Hepatocyte (in vitro differentiated cells): ENCODE measurements at regions not wholly inside any gene's neighbourhood (a gene's known extent, or its start where the extent isn't known, plus 50 kb on each side); places are given as distances from the start of the nearest gene placed in this dataset.
A peak's percentile ranks its signal among the peaks of the same experiment; 100 is the strongest.

Experiments used
- DNase-seq: peaks from one replicate; pipeline ENCODE4 v3.0.0-alpha.2; 2016; ENCODE audit warnings: low spot score
- H2AFZ ChIP-seq: fragments of 200-600 bp; sonication (generic); 2 replicates; pipeline ENCODE4 v1.6.0; 2016; ENCODE audit warnings: antibody characterized with exemption, mild to moderate bottlenecking
- H3K27ac ChIP-seq: fragments of 200-600 bp; sonication (generic); 2 replicates; pipeline ENCODE4 v1.5.1; 2016; ENCODE audit warnings: mild to moderate bottlenecking
- H3K27me3 ChIP-seq: fragments of 200-600 bp; sonication (generic); 2 replicates; pipeline ENCODE4 v1.6.1; 2016
- H3K36me3 ChIP-seq: fragments of 200-600 bp; sonication (generic); replicated peaks from 2 replicates; pipeline ENCODE4 v1.5.1; 2016; ENCODE audit warnings: low read depth; ENCODE audit not compliant: insufficient read depth
- H3K4me1 ChIP-seq: fragments of 200-600 bp; sonication (generic); 2 replicates; pipeline ENCODE4 v1.5.1; 2016; ENCODE audit warnings: mild to moderate bottlenecking, moderate library complexity; ENCODE audit not compliant: insufficient read depth
- H3K4me2 ChIP-seq: fragments of 200-600 bp; sonication (generic); 2 replicates; pipeline ENCODE4 v1.6.0; 2016
- H3K4me3 ChIP-seq: fragments of 200-600 bp; sonication (generic); 2 replicates; pipeline ENCODE4 v1.5.1; 2016; ENCODE audit warnings: mild to moderate bottlenecking
- H3K79me2 ChIP-seq: fragments of 200-600 bp; sonication (generic); 2 replicates; pipeline ENCODE4 v1.6.0; 2017; ENCODE audit warnings: mild to moderate bottlenecking
- H3K9me2 ChIP-seq: fragments of 200-600 bp; sonication (generic); replicated peaks from 2 replicates; pipeline ENCODE4 v1.6.0; 2017; ENCODE audit warnings: mild to moderate bottlenecking; ENCODE audit not compliant: insufficient read depth
- H3K9me3 ChIP-seq: fragments of 200-600 bp; sonication (generic); 2 replicates; pipeline ENCODE4 v1.5.1; 2016; ENCODE audit warnings: low read depth, mild to moderate bottlenecking
- H4K20me1 ChIP-seq: fragments of 200-600 bp; sonication (generic); 2 replicates; pipeline ENCODE4 v1.6.0; 2016; ENCODE audit warnings: mild to moderate bottlenecking; ENCODE audit not compliant: insufficient read depth, poor library complexity, severe bottlenecking
- CTCF ChIP-seq: fragments of 200-600 bp; sonication (generic); IDR thresholded peaks from 2 replicates; pipeline ENCODE4 v1.5.1; 2016; ENCODE audit warnings: antibody characterized with exemption, mild to moderate bottlenecking; ENCODE audit not compliant: poor library complexity
- EZH2 ChIP-seq: fragments of 200-600 bp; sonication (generic); IDR thresholded peaks from 2 replicates; pipeline ENCODE4 v1.6.1; 2016; ENCODE audit warnings: antibody characterized with exemption, mild to moderate bottlenecking, borderline replicate concordance
- EZH2phosphoT487 ChIP-seq: fragments of 200-600 bp; sonication (generic); IDR thresholded peaks from one replicate; pipeline ENCODE4 v1.6.1; 2018; ENCODE audit warnings: antibody characterized with exemption, mild to moderate bottlenecking, low read depth, moderate library complexity; ENCODE audit not compliant: unreplicated experiment, severe bottlenecking
- WGBS: methylation state at CpG from one replicate; pipeline ENCODE4 v1.1.6; 2016; ENCODE audit warnings: low lambda C conversion rate; ENCODE audit errors: missing lambda C conversion rate; 5-methylcytosine and 5-hydroxymethylcytosine counted together

- Histone ChIP-seq H3K27me3 (no peaks in the 10 kb centered on the region), H3K79me2 (peaks cover 71% of the 10 kb centered on the region), H3K4me2 (peak overlapping the region; percentile 75), H3K9me3 (no peaks in the 10 kb centered on the region), H3K4me3 (peak overlapping the region; percentile 20), H3K9me2 (no peaks in the 10 kb centered on the region), H3K27ac (peak overlapping the region; percentile 99), H4K20me1 (no peaks in the 10 kb centered on the region), H3K36me3 (no peaks in the 10 kb centered on the region), H3K4me1 (peaks cover 79% of the 10 kb centered on the region), H2AFZ (no peak overlapping the region)
- TF ChIP-seq CTCF (no peak), EZH2phosphoT487 (no peak), EZH2 (no peak)
- WGBS = 79% methylated on average over 30 of the region's 30 CpGs
- no peak for DNase-seq
These were observed 179.9 kb downstream of the SEC14L1 start for GRCh38 chr17:77320485-77321256.

GRCh38 chr17:77321649-77322513, 181.1 kb downstream of the SEC14L1 start:
- no peak overlapping the region for H3K4me3 ChIP-seq
- 84% methylated on average over 35 of the region's 35 CpGs for WGBS
- TF ChIP-seq EZH2 = no peak
- no peak for TF ChIP-seq EZH2phosphoT487
- TF ChIP-seq CTCF = no peak
- H2AFZ ChIP-seq = no peak overlapping the region
- DNase-seq = no peak
- peaks cover 76% of the 10 kb centered on the region for H3K79me2 ChIP-seq
- no peaks in the 10 kb centered on the region for H3K36me3 ChIP-seq
- H3K9me3 ChIP-seq = no peaks in the 10 kb centered on the region
- H3K9me2 ChIP-seq = no peaks in the 10 kb centered on the region
- H3K4me2 ChIP-seq = peak overlapping the region; percentile 71
- H3K4me1 ChIP-seq = peaks cover 78% of the 10 kb centered on the region
- H4K20me1 ChIP-seq = no peaks in the 10 kb centered on the region
- H3K27me3 ChIP-seq = no peaks in the 10 kb centered on the region
- H3K27ac ChIP-seq = peak overlapping the region; percentile 97

- 55% methylated on average over 32 of the region's 32 CpGs for WGBS
- peaks cover 87% of the 10 kb centered on the region for H3K4me1 ChIP-seq
- peaks cover 76% of the 10 kb centered on the region for H3K79me2 ChIP-seq
These were observed 182.0 kb downstream of the SEC14L1 start for GRCh38 chr17:77322514-77323412.

More at GRCh38 chr17:77322514-77323412, 182.0 kb downstream of the SEC14L1 start:
- TF ChIP-seq EZH2 = no peak
- no peak for TF ChIP-seq EZH2phosphoT487
- TF ChIP-seq CTCF = no peak
- H3K36me3 ChIP-seq = no peaks in the 10 kb centered on the region
- peak overlapping the region; percentile 71 for H3K4me2 ChIP-seq
- DNase-seq = peak; percentile 95
- no peaks in the 10 kb centered on the region for H4K20me1 ChIP-seq
- H3K27me3 ChIP-seq = no peaks in the 10 kb centered on the region
- H2AFZ ChIP-seq = no peak overlapping the region
- H3K4me3 ChIP-seq = no peak overlapping the region
- H3K9me3 ChIP-seq = no peaks in the 10 kb centered on the region
- H3K27ac ChIP-seq = peak overlapping the region; percentile 97
- no peaks in the 10 kb centered on the region for H3K9me2 ChIP-seq
